ENCODE measurements at regions not wholly inside any gene's neighbourhood (a gene's known extent, or its start where the extent isn't known, plus 50 kb on each side); places are given as distances from the start of the nearest gene placed in this dataset.

GRCh38 chr14:106505366-106505765, 979.0 kb downstream of the TMEM121 start:
- DNase-seq (ENCODE audit: low read depth), result no peak
- no peak for TF ChIP-seq CTCF (IDR thresholded peaks at IDR 0.05; ENCODE audit: insufficient read depth, low read depth, low read length)

GRCh38 chr14:106506881-106507305, 980.5 kb downstream of the TMEM121 start:
- TF ChIP-seq CTCF (IDR thresholded peaks at IDR 0.05; ENCODE audit: insufficient read depth, low read depth, low read length), result no peak
- no peak for DNase-seq (ENCODE audit: low read depth)
- H3K4me3 ChIP-seq (ENCODE audit: low read depth, low read length), result no peak overlapping the region

More at GRCh38 chr14:106505366-106505765, 979.0 kb downstream of the TMEM121 start:
- H3K4me3 ChIP-seq (ENCODE audit: low read depth, low read length), result no peak overlapping the region

- no peak overlapping the region for H3K4me3 ChIP-seq (ENCODE audit: low read depth, low read length)
- no peak for TF ChIP-seq CTCF (IDR thresholded peaks at IDR 0.05; ENCODE audit: insufficient read depth, low read depth, low read length)
- no peak for DNase-seq (ENCODE audit: low read depth)
Measured at GRCh38 chr14:106507354-106507753, 981.0 kb downstream of the TMEM121 start.

- H3K4me3 ChIP-seq (ENCODE audit: low read depth, low read length), result no peak overlapping the region
Measured at GRCh38 chr14:106508216-106508615, 981.8 kb downstream of the TMEM121 start.

GRCh38 chr14:106509176-106509575, 982.8 kb downstream of the TMEM121 start:
- H3K4me3 ChIP-seq (ENCODE audit: low read depth, low read length), result no peak overlapping the region
- DNase-seq (ENCODE audit: low read depth), result no peak
- TF ChIP-seq CTCF (IDR thresholded peaks at IDR 0.05; ENCODE audit: insufficient read depth, low read depth, low read length), result no peak

More at GRCh38 chr14:106508216-106508615, 981.8 kb downstream of the TMEM121 start:
- DNase-seq (ENCODE audit: low read depth), result no peak
- no peak for TF ChIP-seq CTCF (IDR thresholded peaks at IDR 0.05; ENCODE audit: insufficient read depth, low read depth, low read length)

GRCh38 chr14:106509807-106510206, 983.4 kb downstream of the TMEM121 start:
- no peak for TF ChIP-seq CTCF (IDR thresholded peaks at IDR 0.05; ENCODE audit: insufficient read depth, low read depth, low read length)
- DNase-seq (ENCODE audit: low read depth), result no peak
- no peak overlapping the region for H3K4me3 ChIP-seq (ENCODE audit: low read depth, low read length)

Data from fibroblast of villous mesenchyme (primary cell).